ENCODE measurements at regions not wholly inside any gene's neighbourhood (a gene's known extent, or its start where the extent isn't known, plus 50 kb on each side); places are given as distances from the start of the nearest gene placed in this dataset.
A peak's percentile ranks its signal among the peaks of the same experiment; 100 is the strongest.

DNA sequence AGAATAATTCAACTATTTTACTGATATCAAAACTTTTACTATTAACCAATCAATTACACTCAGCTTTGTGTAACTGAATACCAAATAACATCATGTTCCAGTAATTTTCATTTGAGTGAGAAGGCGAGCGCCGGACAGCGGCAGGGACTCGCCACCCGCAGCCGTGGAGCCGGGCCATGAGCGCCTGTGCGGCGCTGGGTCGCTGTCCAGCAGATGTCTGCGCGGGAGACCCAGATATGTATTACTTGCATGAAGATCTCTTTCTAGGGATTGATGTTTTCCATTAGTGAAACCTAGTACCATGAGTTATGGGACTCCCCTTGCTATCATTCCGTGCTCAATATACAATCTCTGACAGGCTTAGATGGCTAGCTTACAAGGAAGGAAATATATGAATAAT is 245.1 kb upstream of the PRSS16 start:
- TF ChIP-seq, protein P1, sequence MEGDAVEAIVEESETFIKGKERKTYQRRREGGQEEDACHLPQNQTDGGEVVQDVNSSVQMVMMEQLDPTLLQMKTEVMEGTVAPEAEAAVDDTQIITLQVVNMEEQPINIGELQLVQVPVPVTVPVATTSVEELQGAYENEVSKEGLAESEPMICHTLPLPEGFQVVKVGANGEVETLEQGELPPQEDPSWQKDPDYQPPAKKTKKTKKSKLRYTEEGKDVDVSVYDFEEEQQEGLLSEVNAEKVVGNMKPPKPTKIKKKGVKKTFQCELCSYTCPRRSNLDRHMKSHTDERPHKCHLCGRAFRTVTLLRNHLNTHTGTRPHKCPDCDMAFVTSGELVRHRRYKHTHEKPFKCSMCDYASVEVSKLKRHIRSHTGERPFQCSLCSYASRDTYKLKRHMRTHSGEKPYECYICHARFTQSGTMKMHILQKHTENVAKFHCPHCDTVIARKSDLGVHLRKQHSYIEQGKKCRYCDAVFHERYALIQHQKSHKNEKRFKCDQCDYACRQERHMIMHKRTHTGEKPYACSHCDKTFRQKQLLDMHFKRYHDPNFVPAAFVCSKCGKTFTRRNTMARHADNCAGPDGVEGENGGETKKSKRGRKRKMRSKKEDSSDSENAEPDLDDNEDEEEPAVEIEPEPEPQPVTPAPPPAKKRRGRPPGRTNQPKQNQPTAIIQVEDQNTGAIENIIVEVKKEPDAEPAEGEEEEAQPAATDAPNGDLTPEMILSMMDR (IDR thresholded peaks at IDR 0.05) = no peak
- TF ChIP-seq, protein P2, sequence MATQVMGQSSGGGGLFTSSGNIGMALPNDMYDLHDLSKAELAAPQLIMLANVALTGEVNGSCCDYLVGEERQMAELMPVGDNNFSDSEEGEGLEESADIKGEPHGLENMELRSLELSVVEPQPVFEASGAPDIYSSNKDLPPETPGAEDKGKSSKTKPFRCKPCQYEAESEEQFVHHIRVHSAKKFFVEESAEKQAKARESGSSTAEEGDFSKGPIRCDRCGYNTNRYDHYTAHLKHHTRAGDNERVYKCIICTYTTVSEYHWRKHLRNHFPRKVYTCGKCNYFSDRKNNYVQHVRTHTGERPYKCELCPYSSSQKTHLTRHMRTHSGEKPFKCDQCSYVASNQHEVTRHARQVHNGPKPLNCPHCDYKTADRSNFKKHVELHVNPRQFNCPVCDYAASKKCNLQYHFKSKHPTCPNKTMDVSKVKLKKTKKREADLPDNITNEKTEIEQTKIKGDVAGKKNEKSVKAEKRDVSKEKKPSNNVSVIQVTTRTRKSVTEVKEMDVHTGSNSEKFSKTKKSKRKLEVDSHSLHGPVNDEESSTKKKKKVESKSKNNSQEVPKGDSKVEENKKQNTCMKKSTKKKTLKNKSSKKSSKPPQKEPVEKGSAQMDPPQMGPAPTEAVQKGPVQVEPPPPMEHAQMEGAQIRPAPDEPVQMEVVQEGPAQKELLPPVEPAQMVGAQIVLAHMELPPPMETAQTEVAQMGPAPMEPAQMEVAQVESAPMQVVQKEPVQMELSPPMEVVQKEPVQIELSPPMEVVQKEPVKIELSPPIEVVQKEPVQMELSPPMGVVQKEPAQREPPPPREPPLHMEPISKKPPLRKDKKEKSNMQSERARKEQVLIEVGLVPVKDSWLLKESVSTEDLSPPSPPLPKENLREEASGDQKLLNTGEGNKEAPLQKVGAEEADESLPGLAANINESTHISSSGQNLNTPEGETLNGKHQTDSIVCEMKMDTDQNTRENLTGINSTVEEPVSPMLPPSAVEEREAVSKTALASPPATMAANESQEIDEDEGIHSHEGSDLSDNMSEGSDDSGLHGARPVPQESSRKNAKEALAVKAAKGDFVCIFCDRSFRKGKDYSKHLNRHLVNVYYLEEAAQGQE (IDR thresholded peaks at IDR 0.05; ENCODE audit: insufficient read depth in 1 of 2, low read depth in 2 of 2, low read length in 1 of 2) = peak in 1 of 2 experiments; percentile 36; a peak in 1 of 4 replicates
- TF ChIP-seq POLR2AphosphoS5 (IDR thresholded peaks at IDR 0.05; ENCODE audit: low read depth, low read length) = no peak
- TF ChIP-seq TCF7L2 (IDR thresholded peaks at IDR 0.05; ENCODE audit: low read depth, low read length) = no peak

All from Panc1 (cell line).